Mesenchymal stem cell (in vitro differentiated cells and primary cell): ENCODE measurements at regions not wholly inside any gene's neighbourhood (a gene's known extent, or its start where the extent isn't known, plus 50 kb on each side); places are given as distances from the start of the nearest gene placed in this dataset.

ENCODE experiments used
- DNase-seq: peaks from one replicate; pipeline ENCODE4 v3.0.0-alpha.2; 2013
- H2AFZ ChIP-seq: one replicate; pipeline ENCODE4 v1.6.1; 2013; ENCODE audit warnings: low read depth, mild to moderate bottlenecking, control low read depth, inconsistent platforms, low read length, moderate library complexity
- H2AK5ac ChIP-seq: 2 replicates; pipeline ENCODE4 v1.6.1; 2013; ENCODE audit warnings: low read length, moderate library complexity, mild to moderate bottlenecking, inconsistent platforms; ENCODE audit not compliant: severe bottlenecking
- H2BK120ac ChIP-seq: one replicate; pipeline ENCODE4 v1.6.1; 2013; ENCODE audit warnings: low read depth, mild to moderate bottlenecking, inconsistent platforms, low read length, moderate library complexity
- H2BK12ac ChIP-seq, 2 experiments: one replicate each; pipeline ENCODE4 v1.6.1; 2013; ENCODE audit warnings: inconsistent platforms in 2 of 2, low read length in 2 of 2, mild to moderate bottlenecking in 2 of 2, moderate library complexity in 2 of 2, control low read depth in 1 of 2
- H2BK15ac ChIP-seq: one replicate; pipeline ENCODE4 v1.6.1; 2013; ENCODE audit warnings: mild to moderate bottlenecking, low read depth, inconsistent platforms; ENCODE audit not compliant: poor library complexity, severe bottlenecking
- H2BK5ac ChIP-seq: 2 replicates; pipeline ENCODE4 v1.6.1; 2013; ENCODE audit warnings: low read depth, mild to moderate bottlenecking, low read length, control low read depth, inconsistent platforms; ENCODE audit not compliant: poor library complexity, severe bottlenecking
- H3K14ac ChIP-seq, 2 experiments: one replicate each; pipeline ENCODE4 v1.6.1; 2013; ENCODE audit warnings: inconsistent platforms in 2 of 2, low read length in 2 of 2, control low read depth in 1 of 2, mild to moderate bottlenecking in 1 of 2, moderate library complexity in 1 of 2
- H3K18ac ChIP-seq, 2 experiments: one replicate each; pipeline ENCODE4 v1.6.1; 2013; ENCODE audit warnings: inconsistent platforms in 2 of 2, low read length in 2 of 2, control low read depth in 1 of 2, low read depth in 1 of 2, mild to moderate bottlenecking in 1 of 2
- H3K23ac ChIP-seq, 2 experiments: one replicate each; pipeline ENCODE4 v1.6.1; 2013; ENCODE audit warnings: inconsistent platforms in 2 of 2, low read length in 2 of 2, mild to moderate bottlenecking in 2 of 2, moderate library complexity in 2 of 2, control low read depth in 1 of 2
- H3K27ac ChIP-seq: 2 replicates; pipeline ENCODE4 v1.5.1; 2013; ENCODE audit warnings: mild to moderate bottlenecking, moderate library complexity, low read length, control low read depth, inconsistent platforms; ENCODE audit not compliant: poor library complexity, severe bottlenecking
- H3K27me3 ChIP-seq, 2 experiments: 2 replicates each; pipeline versions ENCODE4 v1.6.1 to v1.7.0; 2013; ENCODE audit warnings: low read length in 2 of 2, mild to moderate bottlenecking in 2 of 2, moderate library complexity in 2 of 2, control low read depth in 1 of 2, inconsistent platforms in 1 of 2; ENCODE audit not compliant: control insufficient read depth in 1 of 2, insufficient read depth in 1 of 2
- H3K36me3 ChIP-seq, 2 experiments: 2 replicates each; pipeline versions ENCODE4 v1.6.1 to v1.7.0; 2013; ENCODE audit warnings: low read length in 2 of 2, control low read depth in 1 of 2, inconsistent platforms in 1 of 2, low read depth in 1 of 2, mild to moderate bottlenecking in 1 of 2; ENCODE audit not compliant: insufficient read depth in 2 of 2, control insufficient read depth in 1 of 2
- H3K4ac ChIP-seq, 2 experiments: one replicate each; pipeline ENCODE4 v1.6.1; 2013; ENCODE audit warnings: inconsistent platforms in 2 of 2, low read length in 2 of 2, mild to moderate bottlenecking in 2 of 2, moderate library complexity in 2 of 2, control low read depth in 1 of 2, low read depth in 1 of 2
- H3K4me1 ChIP-seq: 2 replicates; pipeline ENCODE4 v1.6.1; 2013; ENCODE audit warnings: low read depth, low read length, control low read depth; ENCODE audit not compliant: control insufficient read depth, insufficient read depth
- H3K4me2 ChIP-seq: 2 replicates; pipeline ENCODE4 v1.6.1; 2013; ENCODE audit warnings: low read length, mild to moderate bottlenecking, inconsistent platforms; ENCODE audit not compliant: poor library complexity, severe bottlenecking
- H3K4me3 ChIP-seq, 2 experiments: 2 replicates each; pipeline versions ENCODE4 v1.5.1 to v1.7.0; 2013; ENCODE audit warnings: low read length in 2 of 2, mild to moderate bottlenecking in 2 of 2, control low read depth in 1 of 2, low read depth in 1 of 2; ENCODE audit not compliant: insufficient read depth in 1 of 2
- H3K79me1 ChIP-seq: replicated peaks from 2 replicates; pipeline ENCODE4 v1.6.1; 2013; ENCODE audit warnings: mild to moderate bottlenecking, control low read depth, low read length, inconsistent platforms; ENCODE audit not compliant: poor library complexity, severe bottlenecking
- H3K9ac ChIP-seq: 2 replicates; pipeline ENCODE4 v1.7.0; 2013; ENCODE audit warnings: mild to moderate bottlenecking, low read length, moderate library complexity
- H3K9me3 ChIP-seq: 2 replicates; pipeline ENCODE4 v1.7.0; 2013; ENCODE audit warnings: mild to moderate bottlenecking, low read length; ENCODE audit not compliant: control insufficient read depth
- H4K8ac ChIP-seq: one replicate; pipeline ENCODE4 v1.6.1; 2013; ENCODE audit warnings: inconsistent platforms, mild to moderate bottlenecking, low read length, moderate library complexity
- H4K91ac ChIP-seq: one replicate; pipeline ENCODE4 v1.6.1; 2013; ENCODE audit warnings: mild to moderate bottlenecking, low read length, inconsistent platforms
- WGBS: methylation state at CpG from one replicate; pipeline ENCODE4 v1.1.7; 2013; ENCODE audit warnings: mixed read lengths; 5-methylcytosine and 5-hydroxymethylcytosine counted together

DNA sequence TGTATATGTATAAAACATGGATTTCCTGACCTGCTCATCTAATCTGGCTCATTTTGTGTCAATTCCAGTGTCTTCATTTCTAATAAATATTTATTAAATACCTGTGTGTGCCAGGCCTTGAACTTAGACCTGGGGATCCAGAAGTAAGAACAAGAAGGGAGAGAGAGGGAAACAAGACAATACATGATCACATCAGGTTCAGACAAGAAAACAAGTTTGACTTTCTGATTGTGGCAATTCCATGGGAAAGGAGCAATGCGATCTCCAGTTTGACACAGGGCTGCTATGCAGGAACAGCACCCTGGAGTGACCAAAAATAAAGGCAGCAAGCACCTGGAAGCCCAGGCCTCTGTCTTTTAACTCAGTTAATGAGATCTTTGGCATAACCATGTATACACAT lies 198.1 kb upstream of the ACTBL2 start:
- H2AFZ ChIP-seq, result no peak overlapping the region
- no peak overlapping the region for H3K18ac ChIP-seq
- no peak overlapping the region for H2BK12ac ChIP-seq
- H3K9ac ChIP-seq, result no peak overlapping the region
- no peak overlapping the region for H2BK120ac ChIP-seq
- H3K4ac ChIP-seq, result no peak overlapping the region
- H3K27me3 ChIP-seq, result no peaks in the 10 kb centered on the region
- H3K14ac ChIP-seq, result no peak overlapping the region
- no peak overlapping the region for H2BK5ac ChIP-seq
- no peaks in the 10 kb centered on the region for H3K79me1 ChIP-seq
- no peak overlapping the region for H4K91ac ChIP-seq
- H3K9me3 ChIP-seq, result no peaks in the 10 kb centered on the region
- no peak overlapping the region for H3K23ac ChIP-seq
- H3K4me1 ChIP-seq, result peaks cover 2% of the 10 kb centered on the region
- H2BK15ac ChIP-seq, result no peak overlapping the region
- no peak for DNase-seq
- no peak overlapping the region for H3K4me3 ChIP-seq
- no peak overlapping the region for H3K4me2 ChIP-seq
- no peaks in the 10 kb centered on the region for H3K36me3 ChIP-seq
- H2AK5ac ChIP-seq, result no peak overlapping the region
- no peak overlapping the region for H3K27ac ChIP-seq
- WGBS, result 74% methylated on average over 1 of the region's 1 CpG
- H4K8ac ChIP-seq, result no peak overlapping the region

DNA sequence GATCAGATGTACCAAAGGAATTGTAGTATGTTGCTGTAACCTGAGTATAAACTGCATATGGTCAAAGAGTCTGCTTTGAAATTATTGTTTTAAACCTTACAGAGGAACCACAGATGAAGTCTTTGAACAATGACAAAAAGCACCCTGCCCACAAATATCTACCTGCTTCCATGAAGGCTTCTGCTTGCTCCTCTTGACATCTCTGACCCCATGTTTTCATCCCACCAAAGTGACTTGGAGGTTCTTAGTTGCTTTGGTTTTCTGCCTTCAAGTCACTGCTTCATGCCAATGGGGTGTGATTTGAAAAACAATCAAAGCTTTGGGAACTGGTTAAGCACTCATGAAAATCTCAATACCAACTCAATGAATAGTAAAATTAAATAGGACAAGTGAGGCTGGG lies 194.6 kb upstream of the ACTBL2 start:
- Histone ChIP-seq H2AFZ (no peak overlapping the region), H4K8ac (no peak overlapping the region), H3K18ac (no peak overlapping the region), H2BK12ac (no peak overlapping the region), H3K4me1 (peaks cover 2% of the 10 kb centered on the region), H2BK5ac (no peak overlapping the region), H4K91ac (no peak overlapping the region), H2AK5ac (no peak overlapping the region), H3K36me3 (no peaks in the 10 kb centered on the region), H3K79me1 (no peaks in the 10 kb centered on the region), H3K14ac (no peak overlapping the region), H2BK120ac (no peak overlapping the region), H3K27ac (no peak overlapping the region), H3K4me3 (no peak overlapping the region), H3K23ac (no peak overlapping the region), H2BK15ac (no peak overlapping the region), H3K9me3 (no peaks in the 10 kb centered on the region), H3K9ac (no peak overlapping the region), H3K4me2 (no peak overlapping the region), H3K27me3 (no peaks in the 10 kb centered on the region), H3K4ac (no peak overlapping the region)
- DNase-seq, result no peak

DNA sequence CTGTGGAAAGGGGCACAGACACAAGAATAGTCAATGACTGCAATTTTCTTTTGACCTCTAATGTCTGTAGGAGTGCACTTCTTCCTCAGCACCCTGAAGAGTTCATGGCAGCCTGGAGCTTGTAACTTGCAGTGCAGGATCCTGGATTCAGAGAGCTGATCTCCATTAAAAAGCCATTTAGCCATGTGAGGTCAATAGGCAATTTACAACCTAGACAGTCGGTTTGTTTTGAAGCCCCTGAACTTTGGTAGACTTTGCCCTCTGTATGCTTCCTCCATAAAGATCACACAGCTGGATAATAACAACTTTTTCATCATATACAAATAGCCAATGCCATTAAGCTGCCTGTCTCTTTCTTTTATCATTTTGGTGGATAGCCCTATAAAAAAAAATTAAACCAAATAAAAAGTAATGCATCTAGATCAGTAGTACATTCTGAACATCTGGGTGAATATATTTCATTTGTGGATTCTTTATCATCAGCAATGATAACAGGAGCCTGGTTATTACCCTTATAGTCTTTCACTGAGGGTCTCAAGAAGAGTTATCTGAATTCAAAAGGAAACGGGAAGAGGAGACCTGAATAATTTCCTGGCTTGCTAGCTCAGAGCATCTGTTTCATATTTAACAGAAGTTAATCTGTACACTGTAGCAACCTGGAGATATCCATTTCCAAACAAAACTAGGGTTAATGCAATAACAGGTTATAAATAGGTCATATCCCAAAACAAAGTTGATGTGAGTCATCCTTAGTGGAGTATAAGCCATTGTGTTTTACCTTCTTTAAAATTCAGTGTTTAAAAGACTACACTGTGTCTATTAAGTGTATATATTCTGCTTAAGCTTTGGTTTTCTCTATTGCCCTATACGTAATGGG lies 193.8 kb upstream of the ACTBL2 start:
- Histone ChIP-seq H3K4me1 (no peaks in the 10 kb centered on the region), H4K8ac (no peak overlapping the region), H2BK12ac (no peak overlapping the region), H3K79me1 (no peaks in the 10 kb centered on the region), H2AK5ac (no peak overlapping the region), H2AFZ (no peak overlapping the region), H3K18ac (no peak overlapping the region), H3K9me3 (no peaks in the 10 kb centered on the region), H3K4me3 (no peak overlapping the region), H2BK5ac (no peak overlapping the region), H3K27ac (no peak overlapping the region), H3K27me3 (no peaks in the 10 kb centered on the region), H3K4ac (no peak overlapping the region), H3K4me2 (no peak overlapping the region), H3K36me3 (no peaks in the 10 kb centered on the region), H3K9ac (no peak overlapping the region), H3K23ac (no peak overlapping the region), H2BK120ac (no peak overlapping the region), H3K14ac (no peak overlapping the region), H2BK15ac (no peak overlapping the region), H4K91ac (no peak overlapping the region)
- WGBS, result 79% methylated on average over 3 of the region's 3 CpGs
- no peak for DNase-seq

DNA sequence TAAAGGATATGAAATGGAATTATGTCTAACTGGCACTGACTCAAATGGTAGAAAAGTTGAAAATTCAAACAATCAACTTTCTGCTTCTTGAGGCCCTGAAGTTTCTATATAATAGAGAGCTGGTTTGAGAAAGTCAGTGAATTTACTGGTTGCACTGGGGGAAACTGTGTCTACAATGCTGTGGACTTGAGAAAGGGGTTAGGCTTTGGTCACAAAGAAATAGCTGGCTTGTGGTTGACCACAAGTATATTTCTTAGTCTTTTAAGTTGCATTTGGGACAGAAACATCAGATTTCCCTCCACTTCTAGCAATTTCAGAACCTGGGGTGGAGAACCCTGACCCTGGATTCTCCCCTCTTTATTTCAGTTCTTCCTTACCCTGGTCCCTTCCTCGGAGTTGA lies 192.6 kb upstream of the ACTBL2 start:
- H2BK15ac ChIP-seq, result no peak overlapping the region
- H2AK5ac ChIP-seq, result no peak overlapping the region
- H2BK12ac ChIP-seq, result no peak overlapping the region
- H3K27ac ChIP-seq, result no peak overlapping the region
- 80% methylated on average over 1 of the region's 1 CpG for WGBS
- H3K9me3 ChIP-seq, result no peaks in the 10 kb centered on the region
- H3K4me2 ChIP-seq, result no peak overlapping the region
- DNase-seq, result no peak
- no peak overlapping the region for H3K23ac ChIP-seq
- H4K8ac ChIP-seq, result no peak overlapping the region
- no peaks in the 10 kb centered on the region for H3K36me3 ChIP-seq
- H3K14ac ChIP-seq, result no peak overlapping the region
- no peak overlapping the region for H2BK5ac ChIP-seq
- H3K79me1 ChIP-seq, result no peaks in the 10 kb centered on the region
- no peaks in the 10 kb centered on the region for H3K4me1 ChIP-seq
- H4K91ac ChIP-seq, result no peak overlapping the region
- no peak overlapping the region for H3K9ac ChIP-seq
- no peak overlapping the region for H3K18ac ChIP-seq
- no peak overlapping the region for H3K4me3 ChIP-seq
- H3K27me3 ChIP-seq, result no peaks in the 10 kb centered on the region
- no peak overlapping the region for H3K4ac ChIP-seq
- H2BK120ac ChIP-seq, result no peak overlapping the region
- H2AFZ ChIP-seq, result no peak overlapping the region
